ENCODE measurements at regions not wholly inside any gene's neighbourhood (a gene's known extent, or its start where the extent isn't known, plus 50 kb on each side); places are given as distances from the start of the nearest gene placed in this dataset.

GRCh38 chr1:24987424-24987823 is 57.3 kb upstream of the RUNX3 start:
- no peak for TF ChIP-seq Cebpa-rat (IDR thresholded peaks at IDR 0.05)

DNA sequence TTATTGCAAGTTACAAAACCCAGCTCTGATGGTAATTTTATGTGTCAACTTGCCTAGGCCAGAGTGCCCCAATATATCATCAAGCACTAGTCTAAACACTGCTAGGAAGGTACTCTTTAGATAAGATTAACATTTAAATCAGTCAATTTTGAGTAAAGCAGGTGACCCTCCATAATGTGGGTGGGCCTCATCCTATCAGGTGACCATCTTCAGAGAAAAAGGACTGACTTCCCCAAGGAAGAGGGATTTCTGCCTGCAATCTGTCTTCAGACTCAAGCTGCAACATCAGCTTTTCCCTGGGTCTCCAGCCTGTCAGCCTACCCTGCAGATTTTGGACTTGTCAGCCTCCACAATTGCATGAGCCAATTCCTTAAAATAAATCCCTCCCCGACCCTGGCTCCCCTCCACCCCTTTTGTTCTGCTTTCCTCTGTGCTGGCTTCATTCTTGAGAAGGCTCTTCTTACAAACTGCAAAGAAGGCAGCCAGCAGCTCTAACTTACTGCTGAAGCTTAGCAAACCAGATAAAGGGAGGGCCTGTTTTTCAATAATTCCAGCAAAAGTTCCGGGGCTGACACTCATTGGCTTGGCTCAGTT is 56.4 kb upstream of the RUNX3 start:
- Histone ChIP-seq H3K36me3 (no peaks in the 10 kb centered on the region), H3K4me3 (no peak overlapping the region), H3K9me3 (no peaks in the 10 kb centered on the region), H3K27me3 (no peaks in the 10 kb centered on the region), H3K9ac (no peak overlapping the region), H3K4me2 (no peak overlapping the region), H3K4me1 (peaks cover 20% of the 10 kb centered on the region), H4K20me1 (no peaks in the 10 kb centered on the region), H3K27ac (no peak overlapping the region)
- TF ChIP-seq Cebpa-rat (IDR thresholded peaks at IDR 0.05): no peak

More at GRCh38 chr1:24987424-24987823, 57.3 kb upstream of the RUNX3 start:
- H3K27ac ChIP-seq: no peak overlapping the region
- no peaks in the 10 kb centered on the region for H3K27me3 ChIP-seq
- no peaks in the 10 kb centered on the region for H4K20me1 ChIP-seq
- H3K4me3 ChIP-seq: no peak overlapping the region
- no peak overlapping the region for H3K9ac ChIP-seq
- no peaks in the 10 kb centered on the region for H3K36me3 ChIP-seq
- peaks cover 25% of the 10 kb centered on the region for H3K4me1 ChIP-seq
- H3K9me3 ChIP-seq: no peaks in the 10 kb centered on the region
- H3K4me2 ChIP-seq: no peak overlapping the region

DNA sequence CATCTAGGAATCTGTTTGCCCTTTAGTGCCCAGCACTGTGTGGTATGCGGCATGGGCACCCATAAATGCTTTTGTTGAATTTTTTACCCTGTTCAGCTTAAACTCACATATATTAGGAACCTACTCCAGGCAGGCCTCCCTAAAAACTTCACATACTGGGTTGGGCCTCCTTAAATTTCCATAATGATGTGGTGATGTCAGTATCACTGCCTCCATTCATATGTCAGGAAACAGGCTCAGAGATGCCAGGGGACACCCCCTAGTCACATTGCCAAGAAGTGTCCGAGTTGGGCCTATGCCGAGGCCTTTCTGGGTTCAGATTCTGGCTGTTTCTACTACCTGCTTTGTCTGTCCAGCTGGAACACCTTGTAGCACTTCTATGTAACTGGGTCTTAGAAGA is 55.7 kb upstream of the RUNX3 start:
- H3K4me1 ChIP-seq: peaks cover 20% of the 10 kb centered on the region
- TF ChIP-seq Cebpa-rat (IDR thresholded peaks at IDR 0.05): no peak
- no peaks in the 10 kb centered on the region for H4K20me1 ChIP-seq
- H3K4me3 ChIP-seq: no peak overlapping the region
- no peak overlapping the region for H3K4me2 ChIP-seq
- no peaks in the 10 kb centered on the region for H3K27me3 ChIP-seq
- no peak overlapping the region for H3K27ac ChIP-seq
- H3K9ac ChIP-seq: no peak overlapping the region
- no peaks in the 10 kb centered on the region for H3K9me3 ChIP-seq
- no peaks in the 10 kb centered on the region for H3K36me3 ChIP-seq

DNA sequence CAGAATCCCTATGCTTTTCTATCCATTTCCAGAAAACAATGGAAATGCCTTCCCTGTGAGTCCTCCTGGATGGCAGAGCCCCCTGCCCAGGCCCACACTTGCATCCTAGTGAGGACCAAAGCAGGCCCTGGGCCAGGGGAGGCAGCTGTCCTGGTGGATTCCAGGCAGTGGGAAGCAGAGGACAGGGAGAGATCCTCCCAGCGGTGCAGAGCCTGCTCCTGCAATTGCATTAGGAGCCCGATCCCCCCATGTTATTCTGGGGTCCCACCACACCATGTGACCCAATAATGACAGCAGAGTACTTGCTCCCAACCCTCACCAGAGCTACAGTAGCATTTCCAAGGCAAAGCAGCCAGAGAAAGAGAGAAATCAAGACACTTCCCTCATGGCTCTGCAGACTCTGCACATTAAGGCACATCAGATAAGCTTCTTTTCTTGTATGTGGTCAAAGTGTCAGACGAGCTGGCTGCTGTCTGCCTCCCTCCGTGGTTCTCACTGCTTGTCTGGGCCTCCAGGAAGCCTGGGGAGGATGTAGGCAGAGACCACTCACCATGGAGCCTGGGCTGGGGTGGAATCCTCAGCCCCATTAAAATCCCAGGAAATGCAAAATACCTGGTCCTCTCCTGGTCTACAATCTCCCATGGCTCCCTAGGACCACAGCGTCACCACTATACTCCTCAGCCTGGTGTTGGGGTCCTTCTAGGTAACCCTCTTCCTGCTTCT is 54.9 kb upstream of the RUNX3 start:
- H3K36me3 ChIP-seq: no peaks in the 10 kb centered on the region
- H3K4me1 ChIP-seq: peaks cover 14% of the 10 kb centered on the region
- TF ChIP-seq Cebpa-rat (IDR thresholded peaks at IDR 0.05): no peak
- no peaks in the 10 kb centered on the region for H3K9me3 ChIP-seq
- no peaks in the 10 kb centered on the region for H3K27me3 ChIP-seq
- H3K4me2 ChIP-seq: no peak overlapping the region
- no peak overlapping the region for H3K27ac ChIP-seq
- H3K4me3 ChIP-seq: no peak overlapping the region
- H4K20me1 ChIP-seq: no peaks in the 10 kb centered on the region
- H3K9ac ChIP-seq: no peak overlapping the region

DNA sequence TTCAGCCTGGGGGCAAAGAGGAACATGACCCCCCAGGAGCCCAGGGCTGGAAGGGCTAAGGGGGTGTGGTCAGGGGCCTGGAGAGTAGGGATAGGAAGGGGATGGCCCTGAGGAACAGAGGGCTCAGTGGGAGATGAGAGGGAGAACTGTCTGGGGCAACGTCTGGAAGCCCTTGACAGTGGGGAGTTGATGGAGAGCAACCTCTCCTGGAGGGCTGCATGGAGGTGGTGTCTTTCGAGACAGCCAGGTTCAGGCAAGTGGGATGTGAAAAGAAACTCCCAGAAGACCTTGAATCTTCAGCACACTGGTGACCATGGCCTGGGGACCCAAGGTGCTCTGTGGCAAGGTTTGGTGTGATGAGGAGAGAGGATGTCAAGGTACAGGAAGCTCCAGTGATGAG is 54.2 kb upstream of the RUNX3 start:
- Histone ChIP-seq H4K20me1 (no peaks in the 10 kb centered on the region), H3K4me1 (peaks cover 14% of the 10 kb centered on the region), H3K27ac (no peak overlapping the region), H3K4me3 (no peak overlapping the region), H3K9ac (no peak overlapping the region), H3K4me2 (no peak overlapping the region), H3K36me3 (no peaks in the 10 kb centered on the region), H3K9me3 (no peaks in the 10 kb centered on the region), H3K27me3 (no peaks in the 10 kb centered on the region)
- TF ChIP-seq Cebpa-rat (IDR thresholded peaks at IDR 0.05): no peak

DNA sequence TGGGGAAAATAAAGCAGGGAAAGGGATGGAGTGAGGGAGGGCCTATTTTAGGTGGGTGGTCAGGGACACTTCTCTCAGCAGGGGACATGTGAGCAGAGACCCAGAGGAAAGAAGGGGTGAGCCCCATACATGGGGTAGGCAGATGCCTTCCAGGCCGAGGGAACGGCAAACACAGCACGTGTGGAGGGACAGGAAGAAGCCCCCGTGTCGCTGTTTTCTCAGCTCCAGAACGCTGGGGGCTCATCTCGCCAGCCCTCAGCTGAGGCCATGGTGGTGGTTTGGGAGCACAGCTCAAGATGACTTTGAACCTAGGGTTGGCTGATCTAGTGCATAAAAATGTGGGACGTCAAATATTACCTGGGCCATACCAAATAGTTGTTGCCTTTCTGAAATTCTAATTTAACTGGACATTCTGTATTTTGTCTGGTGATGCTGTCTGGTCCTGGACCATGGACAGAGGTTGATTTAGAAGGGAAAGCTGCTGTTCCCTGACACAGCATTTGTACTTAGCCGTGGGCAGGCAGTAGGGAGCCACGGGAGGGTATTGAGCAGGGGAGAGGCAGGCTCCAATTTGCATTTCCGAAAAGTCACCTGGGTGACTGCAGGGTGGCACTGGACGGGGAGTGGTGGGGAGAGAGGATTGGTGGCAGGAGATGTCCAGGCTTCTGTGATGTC is 53.1 kb upstream of the RUNX3 start:
- Histone ChIP-seq H3K9me3 (peaks cover 7% of the 10 kb centered on the region; the same call in 1 of the 2 replicates), H3K27me3 (no peaks in the 10 kb centered on the region)

DNA sequence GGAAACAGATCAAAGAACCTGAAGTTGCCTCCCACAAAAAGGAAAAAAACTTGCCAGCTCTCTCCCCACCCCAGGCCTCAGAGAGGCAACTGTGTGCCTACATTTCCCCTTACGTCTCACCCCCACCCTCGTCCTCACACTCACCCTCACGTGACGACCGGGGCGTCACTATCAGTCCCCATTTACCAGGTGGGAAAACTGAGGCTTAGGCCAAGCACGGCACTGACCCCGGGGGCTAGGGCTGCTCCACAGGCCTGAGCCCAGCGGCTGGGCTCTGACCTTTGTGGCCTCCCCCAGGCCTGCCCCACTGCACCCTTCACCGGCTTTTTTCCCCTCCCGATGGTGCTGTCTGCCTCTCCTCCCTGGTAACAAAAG is 51.5 kb upstream of the RUNX3 start:
- no peak for TF ChIP-seq Cebpa-rat (IDR thresholded peaks at IDR 0.05)
- no peaks in the 10 kb centered on the region for H3K36me3 ChIP-seq
- H3K27me3 ChIP-seq: no peaks in the 10 kb centered on the region
- no peak overlapping the region for H3K4me3 ChIP-seq
- no peak overlapping the region for H3K27ac ChIP-seq
- no peaks in the 10 kb centered on the region for H4K20me1 ChIP-seq
- no peak overlapping the region for H3K9ac ChIP-seq
- H3K9me3 ChIP-seq: peaks cover 16% of the 10 kb centered on the region
- peaks cover 14% of the 10 kb centered on the region for H3K4me1 ChIP-seq
- H3K4me2 ChIP-seq: peak overlapping the region; percentile 30

More for the DNA sequence above, 53.1 kb upstream of the RUNX3 start:
- no peak for TF ChIP-seq Cebpa-rat (IDR thresholded peaks at IDR 0.05)
- Histone ChIP-seq H3K36me3 (no peaks in the 10 kb centered on the region), H4K20me1 (no peaks in the 10 kb centered on the region), H3K4me3 (no peak overlapping the region), H3K4me1 (peaks cover 14% of the 10 kb centered on the region), H3K27ac (no peak overlapping the region; the same call in 1 of the 2 replicates), H3K9ac (no peak overlapping the region), H3K4me2 (no peak overlapping the region)

DNA sequence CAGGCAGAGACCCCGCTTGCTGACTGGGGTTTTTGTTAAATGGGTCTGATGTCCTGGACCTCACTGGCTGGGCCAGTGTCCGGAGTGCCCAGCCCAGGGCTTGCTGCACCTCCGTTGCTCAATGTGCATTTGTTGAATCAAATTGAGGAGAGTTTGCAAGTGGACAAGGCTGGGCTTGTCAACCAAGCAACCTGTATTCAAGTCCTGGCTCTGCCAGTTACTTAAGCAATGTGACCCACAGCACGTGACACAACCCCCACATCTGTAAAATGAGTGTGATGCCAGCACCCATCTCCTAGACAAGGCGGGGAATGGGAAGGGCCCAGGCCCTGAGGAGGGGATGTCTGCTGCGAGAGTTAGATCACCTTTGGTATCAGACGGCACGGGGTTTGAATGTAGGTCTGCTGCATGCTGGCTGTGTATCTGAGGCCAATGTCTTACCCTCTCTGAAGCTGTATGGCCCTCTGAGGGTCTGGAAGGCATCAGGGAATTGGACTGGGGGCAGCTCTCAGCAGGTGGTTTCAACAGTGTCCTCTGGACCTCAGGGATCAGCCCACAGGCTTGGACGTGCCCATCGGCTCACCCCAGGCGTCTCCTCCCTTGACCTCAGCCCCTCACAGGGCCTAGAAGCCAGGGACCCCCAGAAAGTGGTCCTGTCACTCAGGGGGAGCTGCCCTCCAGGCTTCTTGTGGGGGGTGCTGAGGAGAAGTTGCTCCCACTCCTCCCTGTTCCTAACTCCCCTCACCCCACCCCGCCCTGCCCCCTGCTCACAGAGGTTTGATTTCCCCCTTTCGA is 51.0 kb upstream of the RUNX3 start:
- Histone ChIP-seq H3K27ac (no peak overlapping the region), H3K9me3 (peaks cover 22% of the 10 kb centered on the region)
- TF ChIP-seq Cebpa-rat (IDR thresholded peaks at IDR 0.05): no peak

More for the DNA sequence above, 51.0 kb upstream of the RUNX3 start:
- Histone ChIP-seq H3K36me3 (no peaks in the 10 kb centered on the region), H3K9ac (no peak overlapping the region), H3K4me2 (peak overlapping the region; percentile 30), H3K27me3 (no peaks in the 10 kb centered on the region), H4K20me1 (no peaks in the 10 kb centered on the region), H3K4me3 (no peak overlapping the region), H3K4me1 (peaks cover 14% of the 10 kb centered on the region)

Data from BLaER1 (cell line).